HG03469 (cell line): ENCODE measurements at regions not wholly inside any gene's neighbourhood (a gene's known extent, or its start where the extent isn't known, plus 50 kb on each side); places are given as distances from the start of the nearest gene placed in this dataset.

Experiments
- ATAC-seq: cut with Tn5 transposase; IDR thresholded peaks from one replicate; pipeline ENCODE4 v1.9.1; 2021; ENCODE audit warnings: mild to moderate bottlenecking, moderate library complexity, moderate number of reproducible peaks; ENCODE audit not compliant: unreplicated experiment

DNA sequence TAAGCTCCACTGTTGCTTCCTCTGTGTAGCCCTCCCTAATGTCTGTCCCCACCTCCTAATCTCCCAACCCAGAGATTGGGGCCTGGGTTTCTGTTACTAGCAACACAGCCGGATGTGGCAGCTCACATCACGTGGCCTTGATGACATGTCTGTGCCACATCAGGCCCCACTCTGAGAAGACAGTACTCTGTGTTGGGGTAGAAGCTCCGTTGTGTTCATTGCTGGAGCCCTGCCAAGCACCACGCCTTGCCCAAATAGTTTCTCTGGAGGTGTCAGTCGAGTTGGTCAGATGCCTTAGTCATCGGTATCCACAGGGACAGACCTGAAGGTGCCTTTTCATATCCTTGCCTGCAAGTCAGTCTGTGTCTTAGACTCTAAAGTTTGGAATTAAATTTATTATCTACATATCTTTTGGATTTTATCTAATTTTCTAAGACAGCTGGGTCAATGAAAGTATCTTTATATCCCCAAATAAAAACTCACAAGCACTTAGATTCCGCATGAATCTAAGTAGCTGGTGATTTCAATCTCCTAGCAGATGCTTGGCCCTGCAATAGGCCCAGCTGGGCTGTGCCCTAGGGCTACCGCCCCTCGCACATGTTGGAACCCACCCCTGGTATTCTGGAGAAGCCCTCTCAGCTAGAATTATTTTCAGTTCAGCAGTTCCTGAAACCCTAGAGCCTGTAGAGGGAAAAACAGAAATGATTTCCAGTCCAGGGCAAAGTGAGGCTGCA is 204.0 kb upstream of the TSHZ3 start:
- ATAC-seq: no peak

DNA sequence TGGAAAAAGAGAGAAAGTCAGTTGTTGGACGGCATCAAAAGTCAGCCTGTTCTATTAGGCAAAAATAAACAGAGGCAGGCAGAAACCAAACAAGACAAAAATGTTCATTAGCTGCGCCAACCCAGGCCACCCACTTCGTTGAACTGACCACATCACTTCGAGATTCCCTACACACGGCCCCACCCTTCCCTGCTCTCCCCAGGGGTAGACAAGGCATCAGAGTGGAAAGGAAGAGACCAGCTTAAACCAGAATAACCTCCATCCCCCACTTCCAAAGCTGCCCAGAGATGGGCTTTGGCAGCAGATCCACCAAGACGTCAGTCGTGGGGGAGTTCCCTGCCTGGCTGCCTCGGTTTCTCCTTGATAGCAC is 204.6 kb upstream of the TSHZ3 start:
- no peak for ATAC-seq

DNA sequence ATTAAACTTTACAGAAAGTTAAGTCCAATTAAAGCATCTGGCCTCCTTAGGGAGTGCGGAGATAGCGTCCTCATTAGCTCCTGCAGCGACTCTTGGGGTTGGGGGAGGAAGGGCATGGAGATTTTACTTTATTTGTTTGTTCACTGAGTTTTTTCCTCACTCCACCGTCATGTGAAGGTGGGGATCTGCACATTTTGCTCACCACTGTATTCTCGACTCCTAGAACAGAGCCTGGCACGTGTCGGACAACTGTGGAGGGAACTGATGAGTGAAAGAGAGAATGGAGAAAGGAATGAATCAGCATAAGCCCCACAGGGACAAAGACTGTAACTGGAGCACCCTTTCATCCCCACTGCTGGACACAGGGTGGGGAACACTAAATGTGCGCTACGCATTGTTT is 205.1 kb upstream of the TSHZ3 start:
- no peak for ATAC-seq

DNA sequence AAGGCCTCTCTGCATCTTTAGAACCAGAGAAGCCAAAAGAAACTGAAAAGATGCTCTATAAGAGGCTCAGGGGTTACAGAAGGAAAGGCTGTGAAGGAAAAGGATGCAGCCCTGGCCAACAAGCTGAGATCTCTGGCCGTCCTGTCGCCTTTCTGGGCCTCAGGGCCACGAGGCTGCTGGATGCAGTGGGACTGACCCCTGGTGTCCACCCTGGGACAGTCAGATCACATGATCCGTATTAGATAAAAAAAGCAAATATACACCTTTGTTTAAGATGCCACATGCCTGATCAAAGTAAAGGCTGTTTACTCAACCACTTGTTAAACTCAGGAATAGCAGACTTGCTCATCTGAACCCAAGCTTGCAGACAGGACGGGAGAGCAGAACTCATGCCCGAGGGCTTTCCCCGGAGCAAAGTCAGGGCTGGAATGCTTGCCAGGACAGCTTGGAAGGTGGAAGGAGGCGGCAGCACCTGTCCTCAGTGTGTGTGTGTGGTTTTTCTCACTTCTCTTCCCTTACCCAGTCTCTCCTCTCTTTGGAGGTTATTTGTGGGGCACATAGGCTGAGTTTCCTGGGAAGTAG is 206.5 kb upstream of the TSHZ3 start:
- no peak for ATAC-seq

DNA sequence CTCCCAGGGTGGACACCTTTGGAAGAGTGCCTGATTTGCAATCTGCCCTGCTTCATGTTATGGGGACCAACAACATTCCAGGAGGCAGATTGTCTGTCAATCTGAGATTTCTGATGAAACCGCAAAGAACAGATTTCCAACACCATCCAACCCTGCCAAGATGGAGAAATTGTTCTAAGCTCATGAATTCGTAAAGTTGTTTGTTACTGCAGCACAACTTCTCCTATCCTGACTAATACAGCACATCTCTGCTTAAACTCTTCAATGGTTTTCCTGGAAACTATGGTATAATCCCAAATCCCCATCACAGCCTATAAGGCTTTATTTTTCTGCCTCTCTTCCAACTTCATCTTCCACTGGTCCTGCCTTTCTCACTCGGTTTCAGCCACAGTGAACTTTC is 210.3 kb upstream of the TSHZ3 start:
- ATAC-seq: no peak

DNA sequence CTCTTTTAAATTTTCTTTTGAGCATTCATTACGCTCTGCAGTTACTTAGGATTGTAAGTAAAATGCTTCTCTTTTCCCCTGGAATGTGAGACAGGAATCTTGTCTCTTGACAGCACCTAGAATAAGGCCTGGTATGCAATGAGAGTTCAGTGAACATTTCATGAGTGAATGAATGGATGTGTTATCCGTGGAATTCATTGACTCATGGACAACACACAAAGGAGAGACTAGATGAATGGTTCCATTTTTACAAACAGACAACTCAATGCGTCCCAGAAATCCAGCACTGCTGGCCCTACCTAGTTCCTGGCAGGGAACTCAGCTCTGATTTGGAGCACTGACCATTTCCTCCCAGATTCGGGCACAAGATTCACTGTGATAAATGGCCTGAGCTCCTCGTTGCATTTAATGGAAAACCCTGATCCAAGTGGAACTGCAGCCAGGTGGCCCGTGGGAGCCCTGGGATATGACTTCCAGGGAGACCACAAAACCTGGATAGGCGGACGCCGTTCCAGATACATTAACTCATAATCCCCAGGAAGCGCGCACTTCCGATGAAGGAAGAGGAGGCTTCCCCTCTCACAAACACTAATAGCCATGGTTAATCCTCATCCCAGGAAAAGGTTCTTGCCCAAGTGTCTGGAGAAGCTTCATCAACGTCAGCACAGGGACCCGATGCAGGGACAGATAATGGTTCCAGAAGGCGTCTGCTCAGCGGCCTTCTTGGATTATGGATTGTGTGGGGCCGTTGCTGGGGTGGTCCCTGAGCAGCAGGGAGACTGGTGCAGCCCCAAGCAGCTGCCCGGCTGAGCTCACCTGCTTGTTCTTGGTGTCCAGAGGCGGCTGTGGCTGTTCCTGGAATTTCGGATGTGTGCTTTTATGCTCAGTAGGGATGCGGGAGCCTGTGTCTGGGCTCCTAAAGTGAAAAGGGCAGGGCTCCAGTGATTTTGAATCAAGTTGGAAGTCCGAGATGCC is 211.1 kb upstream of the TSHZ3 start:
- ATAC-seq: no peak

DNA sequence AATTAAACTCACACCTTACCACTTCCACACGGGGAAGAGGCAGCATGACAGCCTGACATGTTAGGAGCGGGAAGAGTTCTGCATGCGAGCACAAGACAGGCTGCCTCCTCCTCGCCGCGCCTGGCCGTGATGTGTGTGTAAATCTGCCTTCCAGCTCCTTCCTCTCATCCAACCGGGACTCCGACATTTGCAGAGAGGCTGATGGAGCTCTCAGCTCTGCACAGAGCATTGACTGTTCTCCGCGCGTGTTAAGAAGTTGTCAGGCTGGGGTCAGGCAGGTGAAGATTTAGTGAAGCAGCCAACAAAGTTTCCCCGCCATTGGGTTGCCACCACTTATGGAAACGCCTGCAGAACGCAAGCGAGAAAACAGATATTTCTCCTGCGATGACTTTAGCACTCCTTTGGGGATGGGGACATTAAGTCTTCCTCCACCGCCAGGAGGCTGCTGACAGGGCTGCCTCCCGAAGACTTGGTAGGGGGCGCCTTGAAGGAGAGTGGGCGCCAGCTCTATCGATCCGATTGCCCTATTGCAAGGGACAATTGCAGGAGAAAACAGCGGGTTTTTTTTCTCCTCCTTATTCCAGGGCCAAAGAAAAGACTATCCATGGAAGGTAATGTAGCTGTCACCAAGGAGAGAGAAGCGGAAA is 213.9 kb upstream of the TSHZ3 start:
- ATAC-seq: no peak

DNA sequence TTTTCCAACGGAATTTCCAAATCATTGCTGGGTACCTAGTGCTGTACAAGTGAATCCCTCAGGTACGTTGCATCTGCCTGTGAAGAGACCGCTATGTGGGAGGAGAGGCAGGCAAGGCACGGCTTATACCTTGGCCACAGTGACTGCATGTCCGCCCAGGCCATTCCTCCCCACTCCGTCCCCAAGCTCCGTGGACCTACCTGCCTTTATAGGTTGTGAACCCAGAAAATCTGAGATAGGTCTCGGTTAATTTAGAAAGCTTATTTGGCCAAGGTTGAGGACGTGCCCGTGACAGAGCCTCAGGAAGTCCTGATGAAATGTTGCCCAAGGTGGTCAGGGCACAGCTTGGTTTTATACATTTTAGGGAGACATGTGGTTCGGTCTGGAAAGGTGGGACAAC is 218.5 kb upstream of the TSHZ3 start:
- ATAC-seq: no peak

DNA sequence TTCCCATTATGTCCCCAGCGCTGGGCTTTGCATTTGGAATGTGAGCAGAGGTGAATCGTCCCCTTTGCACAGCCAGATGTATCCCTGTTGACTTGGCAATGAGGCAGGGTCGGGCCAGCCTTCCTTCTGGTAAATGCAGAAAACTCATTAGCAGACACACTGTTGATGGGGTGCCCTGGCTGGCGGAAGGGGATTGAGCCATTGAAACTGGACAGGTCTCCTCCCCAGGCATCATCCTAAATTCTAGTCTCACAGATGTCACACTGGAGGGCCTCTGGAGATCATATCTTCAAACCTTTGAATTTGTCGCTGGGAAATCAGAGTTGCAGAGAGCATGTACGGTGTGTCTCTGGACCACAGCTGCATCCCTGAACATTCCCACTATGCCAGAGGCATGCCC is 219.5 kb upstream of the TSHZ3 start:
- no peak for ATAC-seq

DNA sequence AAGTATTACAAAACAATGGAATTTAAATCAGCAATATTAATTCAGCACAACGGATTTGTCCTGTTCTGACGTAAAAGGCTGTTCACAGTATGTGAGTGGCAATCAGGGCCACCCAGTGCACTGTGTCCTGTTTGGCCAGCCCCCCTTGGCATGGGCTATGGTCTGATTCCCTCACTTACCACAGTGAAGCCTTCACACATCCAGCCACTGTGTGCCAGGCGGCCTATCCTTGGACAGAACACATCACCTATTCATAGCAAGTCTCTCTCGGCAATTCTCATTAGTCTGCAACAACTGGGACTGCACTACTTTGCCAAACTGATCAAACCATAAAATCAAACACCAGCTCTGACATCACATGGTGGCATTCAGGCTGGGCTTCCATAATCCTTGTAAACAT is 221.5 kb upstream of the TSHZ3 start:
- ATAC-seq: no peak

DNA sequence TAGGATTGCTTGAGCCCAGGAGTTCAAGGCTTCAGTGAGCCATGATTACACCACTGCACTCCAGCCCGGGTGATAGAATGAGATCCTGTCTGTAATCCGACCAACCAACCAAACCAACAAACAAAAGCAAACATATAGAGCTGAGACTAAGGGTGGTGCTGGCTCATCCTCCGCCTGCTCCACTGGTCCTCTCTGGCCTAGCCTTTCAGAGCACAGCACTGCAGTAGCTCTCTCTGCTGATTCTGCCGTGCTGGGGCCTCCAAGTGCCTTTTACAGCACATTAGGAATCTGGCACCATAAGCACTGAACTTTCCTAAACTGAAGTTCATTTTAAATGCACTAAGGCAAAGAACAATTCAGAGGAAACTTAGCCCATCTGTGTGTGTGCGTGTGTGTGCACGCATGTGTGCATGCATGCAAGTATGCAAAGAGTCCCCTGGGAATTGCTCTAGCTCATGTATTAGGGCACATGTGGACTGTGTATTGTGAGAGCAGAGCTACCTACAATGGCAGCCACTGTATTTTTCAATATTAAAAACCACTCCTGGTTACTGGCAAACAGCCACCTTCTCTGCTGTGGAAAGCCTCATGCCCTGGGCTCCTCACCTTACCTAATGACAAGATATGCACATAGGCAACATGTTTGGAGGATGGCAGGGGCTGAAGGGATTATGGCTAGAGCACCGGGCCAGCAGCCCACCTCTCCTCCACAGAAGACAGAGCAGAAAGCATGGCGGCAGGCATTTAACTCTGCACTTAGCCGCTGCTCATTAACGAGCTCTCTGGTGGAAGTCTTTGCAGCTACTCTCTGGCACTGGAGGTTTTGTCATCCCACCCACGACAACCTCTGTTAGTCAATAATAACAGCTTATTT is 223.1 kb upstream of the TSHZ3 start:
- no peak for ATAC-seq

DNA sequence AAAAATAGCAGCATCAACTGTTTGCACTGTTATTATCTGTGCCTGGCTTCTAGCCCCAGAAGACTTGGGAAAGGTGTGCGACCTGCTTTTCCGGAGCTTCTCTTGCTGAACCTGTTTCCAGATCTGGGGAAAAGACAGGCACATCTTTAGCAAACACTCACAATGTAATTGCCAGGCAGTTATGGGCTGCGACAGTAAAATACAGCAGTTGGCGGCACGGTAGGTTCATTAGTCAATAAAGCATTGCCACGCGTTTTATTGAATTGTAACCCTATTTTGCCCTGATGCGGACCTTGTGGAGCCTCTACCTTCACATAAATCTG is 223.7 kb upstream of the TSHZ3 start:
- no peak for ATAC-seq

DNA sequence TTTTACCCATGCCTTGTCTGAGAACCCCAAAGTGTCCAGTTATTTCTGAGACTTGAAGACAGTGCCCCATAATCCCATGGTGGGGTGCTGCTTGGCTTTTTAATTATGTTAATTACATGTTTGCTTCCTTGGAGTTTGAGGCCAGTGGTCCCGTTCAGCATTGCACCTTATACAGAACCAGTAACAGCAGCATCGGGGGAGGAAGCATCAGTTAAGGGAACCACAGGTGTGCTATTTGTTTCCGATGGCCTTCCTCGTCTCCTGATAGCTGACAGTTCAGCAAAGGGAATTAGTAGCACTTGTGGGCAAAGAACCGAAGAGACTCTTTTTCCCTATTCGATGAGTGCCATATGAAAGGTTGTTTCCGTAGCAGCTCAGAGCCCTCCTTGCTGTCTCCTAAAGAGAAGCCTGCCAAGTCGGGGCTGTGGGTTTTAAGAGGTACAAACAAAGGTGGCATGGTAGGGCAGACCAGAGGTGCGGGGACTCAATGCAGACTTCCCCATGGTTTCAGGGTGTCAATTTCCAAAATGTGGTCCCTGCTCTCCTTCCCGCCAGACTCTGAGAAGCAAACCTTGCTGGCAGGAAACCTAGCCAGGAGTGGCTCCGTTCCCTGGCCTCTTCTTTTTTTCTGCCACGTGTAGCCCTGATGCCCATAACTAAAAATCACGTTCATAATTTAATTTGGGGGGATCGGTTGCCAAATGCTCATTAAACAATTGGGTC is 225.2 kb upstream of the TSHZ3 start:
- no peak for ATAC-seq

DNA sequence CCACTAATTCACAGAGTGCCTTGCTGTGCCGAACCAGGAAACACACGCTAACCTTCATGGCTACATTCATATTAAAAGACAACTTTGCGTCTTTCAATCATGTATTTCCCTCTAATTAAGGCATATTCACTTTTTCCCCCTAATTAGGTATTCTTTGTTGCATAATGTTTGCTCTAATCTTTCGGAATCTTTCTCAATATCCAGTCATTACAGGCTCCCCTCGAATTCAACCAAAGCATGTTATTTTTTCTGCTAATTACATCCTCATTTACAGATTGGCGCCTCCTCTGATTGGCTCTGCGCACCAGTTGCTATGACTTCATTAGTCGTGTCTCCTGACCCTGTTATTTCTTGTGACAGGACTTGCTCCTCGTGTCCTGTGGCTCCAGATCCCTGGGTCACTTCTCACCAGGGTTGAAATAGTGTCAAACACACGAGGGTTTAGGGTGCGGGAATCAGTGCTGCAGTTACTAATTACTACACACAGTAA is 226.7 kb upstream of the TSHZ3 start:
- no peak for ATAC-seq

DNA sequence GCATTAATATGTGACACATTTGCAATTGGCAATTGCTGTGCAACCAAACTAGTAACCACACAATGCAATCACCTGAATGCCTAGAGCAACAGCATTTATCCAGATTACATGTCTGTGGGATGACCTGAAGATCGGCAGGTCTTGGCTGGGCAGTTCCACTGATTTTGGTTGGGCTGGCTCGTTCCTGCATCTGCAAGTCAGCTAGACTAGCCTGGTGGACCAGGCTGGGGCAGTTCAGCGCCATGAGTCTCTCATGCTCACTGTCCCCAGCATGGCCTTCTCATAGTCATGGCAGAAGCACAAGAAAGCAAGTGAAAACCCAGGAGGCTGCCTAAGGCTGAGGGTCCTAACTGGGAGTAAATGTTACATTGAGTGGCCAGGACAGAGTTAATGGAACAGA is 229.1 kb upstream of the TSHZ3 start:
- ATAC-seq: no peak

DNA sequence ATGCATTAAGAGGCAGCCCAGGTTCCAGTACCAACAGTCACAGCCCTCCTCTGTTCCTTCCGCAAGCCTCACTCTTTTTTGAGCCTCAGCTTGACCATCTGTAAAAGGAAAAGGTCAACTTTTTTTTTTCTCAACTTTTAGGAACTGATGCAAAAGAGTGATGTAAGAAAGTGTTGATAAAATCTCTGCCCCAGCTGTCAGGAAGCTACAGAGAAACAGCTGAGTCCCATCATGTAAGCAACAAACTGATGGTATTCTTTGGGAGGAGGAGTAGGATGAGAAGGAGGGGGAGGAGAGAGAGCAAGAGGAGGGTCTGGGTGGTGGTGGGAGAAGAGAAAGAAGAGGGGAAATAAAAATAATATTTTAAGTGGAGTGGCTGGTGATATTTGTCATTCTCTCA is 233.9 kb upstream of the TSHZ3 start:
- no peak for ATAC-seq

DNA sequence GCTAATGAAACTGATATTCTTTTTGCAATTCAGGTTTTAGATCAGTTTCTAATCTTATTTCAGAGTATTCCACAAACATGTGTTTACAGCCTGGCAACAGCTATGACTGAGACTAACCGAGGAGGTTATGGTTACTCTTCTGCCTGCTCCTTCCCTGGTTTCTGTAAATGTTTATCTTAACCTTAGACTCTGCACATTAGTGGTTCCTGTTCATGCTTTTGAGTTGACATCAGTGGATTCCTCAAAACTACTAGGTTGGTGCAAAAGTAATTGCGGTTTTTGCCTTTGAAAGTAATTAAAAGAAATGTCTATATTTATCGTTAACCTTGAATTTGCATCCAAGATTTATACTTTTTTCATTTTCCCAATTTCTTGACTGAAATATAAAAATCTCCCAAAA is 237.0 kb upstream of the TSHZ3 start:
- ATAC-seq: no peak

DNA sequence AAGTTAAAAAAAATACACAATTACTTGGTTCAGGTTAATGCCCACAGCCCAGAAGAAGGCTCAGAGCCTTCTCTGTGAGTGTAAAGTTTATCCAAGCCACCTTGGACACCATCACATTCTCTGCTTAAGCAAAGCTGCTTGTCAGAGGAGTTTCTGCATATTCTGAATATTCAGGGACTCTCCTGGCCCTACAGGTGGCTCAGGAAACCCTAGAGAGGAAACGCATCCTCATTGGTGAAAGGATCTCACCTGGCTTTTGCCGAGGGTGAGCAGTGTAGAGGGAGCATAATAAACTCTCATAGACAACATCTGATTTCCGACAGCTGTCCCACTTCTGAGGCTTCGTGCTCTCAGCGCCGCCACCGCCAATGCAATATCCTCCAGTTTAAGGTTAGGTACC is 239.9 kb upstream of the TSHZ3 start:
- ATAC-seq: no peak

DNA sequence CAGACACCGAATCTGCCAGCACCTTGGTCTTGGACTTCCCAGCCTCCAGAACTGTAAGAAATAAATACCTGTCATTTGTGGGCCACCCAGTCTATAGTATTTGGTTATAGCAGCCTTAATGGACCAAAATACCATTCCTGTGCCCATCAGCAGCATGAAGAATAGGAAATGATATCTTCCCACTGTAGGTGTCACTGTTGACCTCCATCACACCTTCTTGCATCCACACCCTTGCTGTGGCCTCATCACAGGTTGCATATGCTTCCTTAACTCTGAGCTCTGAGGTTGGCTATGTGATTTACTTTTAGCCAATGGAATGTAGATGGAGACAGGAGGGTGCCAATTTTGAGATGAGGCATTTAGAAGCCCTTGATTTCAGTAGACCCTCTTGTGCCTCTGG is 242.0 kb upstream of the TSHZ3 start:
- ATAC-seq: no peak

DNA sequence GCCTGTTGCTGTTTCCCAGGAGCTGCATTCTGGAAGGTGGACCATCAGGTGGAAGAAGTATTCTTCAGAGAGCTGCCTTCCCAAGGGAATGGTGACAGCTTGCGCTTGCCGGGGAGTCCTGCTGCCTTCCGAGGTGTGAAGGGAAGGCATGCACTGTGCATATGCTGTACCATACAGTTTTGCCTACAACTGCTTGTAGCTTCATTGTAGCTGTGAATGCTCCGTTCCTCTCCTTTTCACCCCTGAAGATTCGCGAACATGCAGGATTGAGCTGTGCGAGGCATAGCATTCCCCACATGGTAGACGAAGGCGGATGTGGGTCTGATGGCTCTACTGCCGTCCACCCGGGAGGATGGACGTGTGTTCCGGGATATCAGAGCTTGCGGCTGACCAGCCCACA is 243.2 kb upstream of the TSHZ3 start:
- no peak for ATAC-seq
